Upper lobe of left lung (tissue), 4 donors: ENCODE measurements at regions not wholly inside any gene's neighbourhood (a gene's known extent, or its start where the extent isn't known, plus 50 kb on each side); places are given as distances from the start of the nearest gene placed in this dataset.

Experiments used
- CTCF ChIP-seq, 6 experiments: fragments of 450-650 bp in 4 of 6; fragments of 200-600 bp in 2 of 6; sonication (generic) in 2 of 6; IDR thresholded peaks; one replicate each; pipeline ENCODE4 v1.5.1; 2016 to 2019; ENCODE audit warnings: antibody characterized with exemption in 6 of 6
- POLR2A ChIP-seq, 4 donors: fragments of 450-650 bp; IDR thresholded peaks; one replicate each; pipeline ENCODE4 v1.5.1; 2016 to 2017; ENCODE audit warnings: antibody characterized with exemption in 4 of 4, mild to moderate bottlenecking in 2 of 4

- TF ChIP-seq POLR2A (IDR thresholded peaks at IDR 0.05) (no peak), CTCF (IDR thresholded peaks at IDR 0.05) (no peak)
These were observed 95.9 kb upstream of the TAPT1 start for GRCh38 chr4:16322183-16322582.
